Hematopoietic multipotent progenitor cell treated with erythropoietin and hydrocortisone succinate and interleukin-3 and kit ligand, for 15 days (in vitro differentiated cells): ENCODE measurements at regions not wholly inside any gene's neighbourhood (a gene's known extent, or its start where the extent isn't known, plus 50 kb on each side); places are given as distances from the start of the nearest gene placed in this dataset.
"Not testable (repeated sequence)": the region's sequence is repeated elsewhere in the genome, so short reads cannot be mapped to it uniquely, and the experiment has no call there.

ENCODE experiments used
- DNase-seq: peaks from one replicate; pipeline ENCODE4 v3.0.0-alpha.2; 2015; ENCODE audit warnings: low spot score

DNA sequence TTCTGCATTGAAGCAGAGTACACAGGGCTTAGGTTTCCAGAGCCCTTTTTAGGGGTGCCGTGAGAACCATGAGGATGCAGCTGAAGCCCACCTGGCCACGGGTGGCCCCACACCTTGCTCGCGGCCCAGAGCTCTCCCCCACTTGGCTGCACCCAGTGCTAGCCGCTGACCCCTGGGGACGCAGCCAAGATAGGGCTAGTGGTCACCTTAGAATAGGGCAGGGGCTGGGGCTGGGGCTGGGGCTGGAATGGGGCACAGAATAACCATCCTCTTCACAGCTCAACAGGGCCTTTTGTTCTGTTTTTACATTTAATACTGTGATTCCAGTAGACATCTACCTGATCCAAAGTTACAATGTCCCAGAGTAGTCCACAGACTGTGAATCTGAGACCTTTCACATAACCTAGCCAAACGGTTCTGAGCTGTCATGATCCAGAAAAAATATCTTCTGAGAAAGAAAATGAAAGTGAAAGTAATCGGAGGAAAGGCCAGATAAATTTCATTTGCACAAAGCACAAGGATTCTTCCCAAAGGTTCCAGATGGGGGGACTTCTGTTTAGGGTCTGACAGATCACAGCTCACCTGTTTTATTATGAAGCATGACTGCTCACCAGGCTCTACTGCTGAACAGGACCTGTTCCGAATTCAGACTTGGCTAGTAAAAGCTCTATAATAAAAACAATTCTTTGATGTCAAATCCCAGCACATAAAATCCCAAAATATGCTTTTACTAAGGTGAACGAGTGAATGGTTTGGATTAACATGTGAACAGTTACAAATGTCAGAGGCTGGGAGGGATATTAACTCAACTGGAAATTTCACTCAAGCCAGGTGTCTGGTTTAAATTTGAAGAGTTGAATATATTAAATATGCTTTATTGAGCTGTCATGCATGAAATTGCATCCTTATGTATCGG, 401.9 kb downstream of the THBS2 start:
- no peak for DNase-seq

- not testable (repeated sequence) for DNase-seq
Measured at GRCh38 chr6:168850027-168850736, 403.5 kb downstream of the THBS2 start.

GRCh38 chr6:168849459-168849858, 404.2 kb downstream of the THBS2 start:
- no peak for DNase-seq

- no peak for DNase-seq
Measured at GRCh38 chr6:168848797-168849196, 404.8 kb downstream of the THBS2 start.

DNA sequence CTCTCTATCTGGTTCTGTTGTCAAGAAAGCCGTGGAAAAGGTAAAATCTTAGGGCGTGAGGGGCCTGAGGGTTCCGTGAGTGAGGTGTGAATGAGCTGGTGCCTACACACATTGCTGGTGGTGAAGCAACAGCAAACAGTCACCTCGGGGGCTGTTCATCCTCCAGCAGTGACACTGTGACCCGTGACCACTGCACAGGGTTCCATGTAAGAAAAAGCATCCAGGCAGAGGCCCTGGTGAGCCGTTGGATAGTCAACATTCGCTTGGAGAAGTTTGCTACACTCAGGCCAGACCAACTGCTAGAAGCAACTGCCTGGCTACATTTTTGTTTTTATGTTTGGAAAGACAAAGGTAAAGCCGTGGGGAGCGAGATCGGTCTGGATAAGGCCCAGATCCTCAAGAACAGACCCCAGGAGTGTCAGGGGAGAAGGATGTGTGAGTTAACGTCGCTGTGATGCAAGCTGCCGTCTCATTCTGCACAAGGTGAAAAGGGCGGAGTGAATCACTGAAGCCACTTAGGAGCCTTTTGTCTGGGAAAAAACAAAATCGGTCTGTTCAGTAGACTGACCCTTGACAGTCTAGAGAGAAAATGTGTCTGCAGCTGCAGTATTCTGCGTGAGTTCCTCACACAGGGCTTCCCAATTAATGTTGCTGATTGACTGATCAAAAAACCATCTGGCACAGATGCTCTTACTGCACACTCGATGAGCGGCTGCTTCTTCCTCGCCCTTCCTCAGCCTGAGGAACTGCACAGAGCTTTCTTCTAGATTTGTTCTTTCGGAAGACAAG, 404.0 kb downstream of the SMOC2 start:
- no peak for DNase-seq

DNA sequence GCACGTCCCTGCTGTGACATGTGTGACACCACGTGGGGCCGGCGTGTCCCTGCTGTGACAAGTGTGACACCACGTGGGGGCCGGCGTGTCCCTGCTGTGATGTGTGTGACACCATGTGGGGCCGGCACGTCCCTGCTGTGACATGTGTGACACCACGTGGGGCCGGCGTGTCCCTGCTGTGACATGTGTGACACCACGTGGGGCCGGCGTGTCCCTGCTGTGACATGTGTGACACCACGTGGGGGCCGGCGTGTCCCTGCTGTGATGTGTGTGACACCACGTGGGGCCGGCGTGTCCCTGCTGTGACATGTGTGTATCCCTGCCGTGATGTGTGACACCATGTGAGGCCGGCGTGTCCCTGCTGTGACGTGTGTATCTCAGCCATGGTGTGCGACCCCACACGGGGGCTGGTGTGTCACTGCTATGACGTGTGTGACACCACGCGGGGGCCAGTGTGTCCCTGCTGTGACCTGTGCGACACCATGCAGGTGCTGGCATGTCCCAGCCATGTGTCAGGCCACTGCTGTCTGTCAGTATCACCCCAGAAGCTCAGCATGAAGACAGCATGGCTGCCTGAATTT, 401.7 kb downstream of the SMOC2 start:
- not testable (repeated sequence) for DNase-seq

DNA sequence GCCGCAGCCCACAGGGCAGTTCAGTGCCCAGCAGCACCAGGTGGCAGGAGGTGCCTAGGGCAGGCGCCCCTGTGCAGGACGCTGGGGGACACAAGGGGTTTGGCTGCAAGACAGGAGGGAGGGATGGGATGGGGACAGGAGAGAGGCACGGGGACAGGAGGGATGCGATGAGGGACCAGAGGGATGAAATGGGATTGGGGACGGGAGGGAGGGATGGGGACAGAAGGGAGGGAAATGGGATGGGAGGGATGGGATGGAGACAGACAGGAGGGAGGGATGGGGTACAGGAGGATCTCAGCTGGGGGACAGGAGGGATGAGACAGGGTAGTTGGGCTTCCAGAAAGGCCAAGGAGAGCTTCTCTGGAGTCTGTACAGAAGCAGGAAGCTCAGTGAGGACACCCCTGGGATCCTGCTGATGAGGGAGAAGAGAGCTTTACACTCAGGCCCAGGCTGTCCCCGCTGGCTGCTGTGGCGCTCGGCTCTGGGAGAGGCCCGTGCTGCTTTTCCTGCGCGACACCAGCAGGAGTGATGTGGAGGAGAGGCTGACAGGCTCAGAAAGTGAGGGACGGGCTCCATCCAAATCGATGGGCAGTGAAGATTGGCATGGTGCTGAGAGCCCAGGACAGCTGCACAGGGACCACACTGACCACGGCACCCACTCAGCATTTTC, 400.8 kb downstream of the SMOC2 start:
- no peak for DNase-seq

GRCh38 chr6:168840932-168841331, 399.9 kb downstream of the SMOC2 start:
- not testable (repeated sequence) for DNase-seq

DNA sequence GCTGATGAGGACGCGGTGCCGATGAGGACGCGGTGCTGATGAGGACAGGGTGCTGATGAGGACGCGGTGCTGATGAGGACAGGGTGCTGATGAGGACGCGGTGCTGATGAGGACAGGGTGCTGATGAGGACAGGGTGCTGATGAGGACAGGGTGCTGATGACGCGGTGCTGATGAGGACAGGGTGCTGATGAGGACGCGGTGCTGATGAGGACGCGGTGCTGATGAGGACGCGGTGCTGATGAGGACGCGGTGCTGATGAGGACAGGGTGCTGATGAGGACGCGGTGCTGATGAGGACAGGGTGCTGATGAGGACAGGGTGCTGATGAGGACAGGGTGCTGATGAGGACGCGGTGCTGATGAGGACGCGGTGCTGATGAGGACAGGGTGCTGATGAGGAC, 399.3 kb downstream of the SMOC2 start:
- DNase-seq: not testable (repeated sequence)

GRCh38 chr6:168838037-168838399, 397.0 kb downstream of the SMOC2 start:
- no peak for DNase-seq

- no peak for DNase-seq
Measured at GRCh38 chr6:168837254-168838036, 396.5 kb downstream of the SMOC2 start.

GRCh38 chr6:168835991-168836390, 395.0 kb downstream of the SMOC2 start:
- DNase-seq: no peak

- DNase-seq: no peak
Measured at GRCh38 chr6:168834801-168835200, 393.8 kb downstream of the SMOC2 start.

DNA sequence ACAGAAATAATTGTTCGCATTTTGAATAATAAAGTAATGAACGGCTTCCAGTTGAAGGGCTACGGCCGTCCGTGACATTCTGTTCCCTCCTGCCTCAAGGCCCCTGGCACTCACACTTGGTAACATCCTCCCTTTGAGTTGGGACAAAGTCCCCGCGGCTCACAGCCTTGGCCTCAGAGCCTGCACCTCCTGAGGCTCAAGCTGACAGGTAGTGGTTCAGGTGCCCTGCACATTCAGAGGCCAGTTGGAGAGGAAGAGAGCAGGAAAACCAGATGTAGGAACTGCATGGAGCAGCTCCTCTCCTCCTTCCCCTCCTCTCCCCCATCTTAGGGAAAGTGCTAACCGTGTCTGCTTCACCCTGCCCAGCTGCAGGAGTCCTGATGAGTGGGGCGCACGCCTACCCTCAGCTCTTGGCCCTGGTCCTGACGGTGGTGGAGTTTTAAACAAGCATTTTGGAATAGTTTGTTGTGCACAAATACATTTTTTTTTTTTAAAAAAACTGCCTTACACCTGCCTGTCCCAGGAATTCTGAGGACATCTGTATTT, 393.1 kb downstream of the SMOC2 start:
- DNase-seq: no peak

DNA sequence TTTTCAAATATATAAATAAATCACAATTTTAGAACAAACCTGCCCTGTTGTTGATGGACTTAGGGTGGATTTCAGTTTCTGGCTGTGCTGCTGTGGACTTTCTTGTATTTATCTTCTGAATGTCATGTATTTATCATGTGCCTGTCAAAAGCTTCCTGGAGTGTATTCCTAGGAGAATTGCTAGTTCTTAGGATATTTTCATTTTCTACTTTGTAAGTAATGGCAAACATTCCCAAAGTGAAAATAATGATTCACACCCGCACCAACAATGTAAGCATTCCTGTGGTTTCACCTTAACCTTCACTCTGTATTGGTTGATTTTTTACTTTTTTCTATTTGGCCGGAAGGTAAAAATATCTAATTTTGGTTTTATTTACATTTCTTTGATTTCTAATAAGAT, 387.8 kb downstream of the SMOC2 start:
- no peak for DNase-seq

DNA sequence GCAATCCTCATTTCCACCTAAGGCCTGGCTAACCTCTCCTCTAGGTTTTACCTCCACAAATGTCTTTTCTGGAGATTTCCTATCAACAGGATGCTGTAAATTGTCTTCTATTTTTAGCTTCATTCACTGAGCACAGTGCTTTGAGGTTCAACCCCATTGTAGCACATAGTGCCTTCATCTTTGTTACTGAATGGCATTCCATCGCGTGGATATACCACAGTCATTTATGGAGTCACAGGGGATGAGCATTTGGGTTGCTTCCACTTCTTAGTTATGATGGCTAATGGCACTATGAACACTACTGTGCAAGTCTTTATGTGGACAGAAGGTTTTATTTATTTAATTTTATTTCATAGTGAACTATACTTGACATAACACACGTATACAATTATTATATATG, 387.1 kb downstream of the SMOC2 start:
- DNase-seq: no peak

GRCh38 chr6:168827586-168827871, 386.5 kb downstream of the SMOC2 start:
- DNase-seq: no peak

- DNase-seq: no peak
Measured at GRCh38 chr6:168826726-168827585, 386.0 kb downstream of the SMOC2 start.

- DNase-seq: no peak
Measured at GRCh38 chr6:168826078-168826390, 385.1 kb downstream of the SMOC2 start.
